CD14-positive monocyte (primary cell): ENCODE measurements at regions not wholly inside any gene's neighbourhood (a gene's known extent, or its start where the extent isn't known, plus 50 kb on each side); places are given as distances from the start of the nearest gene placed in this dataset.

Experiments
- DNase-seq, 3 donors: peaks; one replicate each; pipeline ENCODE4 v3.0.0-alpha.2; 2011 to 2022
- H2AFZ ChIP-seq: 2 replicates; pipeline ENCODE4 v1.6.0; 2012; ENCODE audit warnings: mild to moderate bottlenecking, low read depth, low read length, inconsistent platforms; ENCODE audit not compliant: insufficient read depth, poor library complexity, severe bottlenecking
- H3K27ac ChIP-seq, 2 donors: 1 replicate in 1 of 2; 2 replicates in 1 of 2; pipeline ENCODE4 v1.5.1; 2012 to 2013; ENCODE audit warnings: low read length in 2 of 2, control low read depth in 1 of 2, inconsistent platforms in 1 of 2, low read depth in 1 of 2, mild to moderate bottlenecking in 1 of 2
- H3K27me3 ChIP-seq, 2 donors: one replicate each; pipeline versions ENCODE4 v1.6.0 to v1.6.1; 2011 to 2013; ENCODE audit warnings: low read length in 2 of 2; ENCODE audit not compliant: control insufficient read depth in 2 of 2, insufficient read depth in 2 of 2
- H3K36me3 ChIP-seq, 2 donors: replicated peaks in 1 of 2; 1 replicate in 1 of 2; 2 replicates in 1 of 2; pipeline versions ENCODE4 v1.5.1 to v1.6.1; 2012 to 2013; ENCODE audit warnings: low read length in 2 of 2, control low read depth in 1 of 2, inconsistent platforms in 1 of 2, mild to moderate bottlenecking in 1 of 2; ENCODE audit not compliant: insufficient read depth in 2 of 2, control insufficient read depth in 1 of 2
- H3K4me1 ChIP-seq, 2 donors: 1 replicate in 1 of 2; 2 replicates in 1 of 2; pipeline versions ENCODE4 v1.5.1 to v1.6.1; 2012 to 2013; ENCODE audit warnings: low read length in 2 of 2, control low read depth in 1 of 2, inconsistent platforms in 1 of 2, mild to moderate bottlenecking in 1 of 2, moderate library complexity in 1 of 2; ENCODE audit not compliant: insufficient read depth in 2 of 2, control insufficient read depth in 1 of 2
- H3K4me2 ChIP-seq: replicated peaks from 2 replicates; pipeline ENCODE3; 2012; ENCODE audit warnings: low read length, moderate library complexity, mild to moderate bottlenecking; ENCODE audit not compliant: poor library complexity, severe bottlenecking; ENCODE audit errors: extremely low read depth
- H3K4me3 ChIP-seq, 3 experiments: fragments of 200-600 bp in 1 of 3; sonication (generic) in 1 of 3; replicated peaks in 1 of 3; 1 replicate in 2 of 3; 2 replicates in 1 of 3; pipeline ENCODE4 v1.5.1; 2011 to 2013; ENCODE audit warnings: low read length in 3 of 3, mild to moderate bottlenecking in 3 of 3, control low read depth in 2 of 3, low read depth in 2 of 3, inconsistent platforms in 1 of 3, moderate library complexity in 1 of 3
- H3K79me2 ChIP-seq: 2 replicates; pipeline ENCODE4 v1.6.0; 2012; ENCODE audit warnings: mild to moderate bottlenecking, control low read depth, inconsistent platforms, low read length, moderate library complexity; ENCODE audit not compliant: insufficient read depth
- H3K9ac ChIP-seq: 2 replicates; pipeline ENCODE4 v1.6.0; 2017; ENCODE audit warnings: low read length, mild to moderate bottlenecking; ENCODE audit not compliant: insufficient read depth, poor library complexity, severe bottlenecking
- H3K9me3 ChIP-seq, 2 donors: replicated peaks in 1 of 2; 1 replicate in 1 of 2; 2 replicates in 1 of 2; pipeline versions ENCODE4 v1.5.1 to v1.6.1; 2012 to 2013; ENCODE audit warnings: low read length in 2 of 2, control low read depth in 1 of 2; ENCODE audit not compliant: control insufficient read depth in 1 of 2, insufficient read depth in 1 of 2
- H4K20me1 ChIP-seq: 2 replicates; pipeline ENCODE4 v1.6.0; 2012; ENCODE audit warnings: mild to moderate bottlenecking, low read length, control low read depth, moderate library complexity; ENCODE audit not compliant: insufficient read depth
- H3K27ac Mint-ChIP-seq, 7 donors: one replicate each; pipeline ENCODE4 v1.8.0; 2020; ENCODE audit warnings: mild to moderate bottlenecking in 7 of 7, mixed read lengths in 7 of 7, moderate library complexity in 6 of 7, inconsistent platforms in 2 of 7
- H3K27me3 Mint-ChIP-seq, 3 donors: one replicate each; pipeline ENCODE4 v1.8.0; 2021 to 2022; ENCODE audit warnings: low read depth in 3 of 3, mild to moderate bottlenecking in 3 of 3, mixed read lengths in 3 of 3, moderate library complexity in 3 of 3, inconsistent platforms in 1 of 3
- H3K36me3 Mint-ChIP-seq, 2 donors: one replicate each; pipeline ENCODE4 v1.8.0; 2020; ENCODE audit warnings: mixed read lengths in 2 of 2, inconsistent platforms in 1 of 2, mild to moderate bottlenecking in 1 of 2
- H3K4me1 Mint-ChIP-seq: one replicate; pipeline ENCODE4 v1.8.0; 2020; ENCODE audit warnings: mild to moderate bottlenecking, mixed read lengths
- H3K4me3 Mint-ChIP-seq, 2 donors: one replicate each; pipeline ENCODE4 v1.8.0; 2020; ENCODE audit warnings: mild to moderate bottlenecking in 2 of 2, mixed read lengths in 2 of 2, moderate library complexity in 1 of 2
- H3K9me3 Mint-ChIP-seq, 7 donors: one replicate each; pipeline ENCODE4 v1.8.0; 2020 to 2022; ENCODE audit warnings: mixed read lengths in 7 of 7, mild to moderate bottlenecking in 6 of 7, moderate library complexity in 6 of 7, inconsistent platforms in 2 of 7
- WGBS: methylation state at CpG from one replicate; pipeline ENCODE4 v1.1.5; 2013; ENCODE audit warnings: missing lambda C conversion rate; ENCODE audit not compliant: insufficient coverage; 5-methylcytosine and 5-hydroxymethylcytosine counted together
- intact Hi-C, 2 donors: fragments of 100-400 bp; cut with micrococcal nuclease; formaldehyde crosslinking; loops; one replicate each; pipeline versions ENCODE4 v1.15.0 to v1.15.1; 2023
- TF ChIP-seq, protein P1 (sequence below): fragments of 200-600 bp; IDR thresholded peaks from one replicate; pipeline ENCODE4 v1.8.0; 2022; ENCODE audit warnings: antibody characterized with exemption, mild to moderate bottlenecking

DNA sequence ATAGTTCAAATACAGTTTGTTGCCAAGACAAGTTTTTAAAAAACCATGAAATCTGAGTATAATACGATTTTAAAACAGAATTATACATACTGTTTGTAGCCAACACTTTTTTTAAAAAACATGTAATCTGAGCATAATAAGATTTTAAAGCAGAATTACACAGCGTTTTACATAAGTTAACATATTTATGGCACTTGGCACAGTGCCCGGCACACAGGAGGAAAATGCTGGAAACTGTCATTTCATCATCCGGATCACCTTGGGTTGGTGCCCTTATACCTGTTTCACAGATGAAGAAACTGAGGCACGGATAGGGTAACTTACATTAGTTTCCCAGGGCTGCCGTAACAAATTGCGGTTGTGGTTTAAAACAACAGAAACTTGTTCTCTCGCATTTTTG, 193.0 kb downstream of the BMP7 start:
- H3K4me1 ChIP-seq = no peaks in the 10 kb centered on the region
- no peak overlapping the region for H2AFZ ChIP-seq
- intact Hi-C loops = no loop called here
- peaks cover 6 to 18% (median 10%) of the 10 kb centered on the region in 7 donors for H3K9me3 Mint-ChIP-seq
- H3K4me2 ChIP-seq = no peak overlapping the region
- no peaks in the 10 kb centered on the region for H3K36me3 Mint-ChIP-seq
- H3K27me3 Mint-ChIP-seq = peaks cover 19 to 34% (median 30%) of the 10 kb centered on the region in 3 donors
- peaks cover 8 to 11% of the 10 kb centered on the region in 2 donors for H3K9me3 ChIP-seq
- no peak overlapping the region for H3K27ac ChIP-seq
- H3K36me3 ChIP-seq = no peaks in the 10 kb centered on the region
- 77% methylated on average over 6 of the region's 8 CpGs for WGBS
- no peak overlapping the region for H3K4me3 ChIP-seq
- H4K20me1 ChIP-seq = no peaks in the 10 kb centered on the region
- H3K4me1 Mint-ChIP-seq = no peaks in the 10 kb centered on the region
- no peak overlapping the region for H3K9ac ChIP-seq
- TF ChIP-seq, protein P1, sequence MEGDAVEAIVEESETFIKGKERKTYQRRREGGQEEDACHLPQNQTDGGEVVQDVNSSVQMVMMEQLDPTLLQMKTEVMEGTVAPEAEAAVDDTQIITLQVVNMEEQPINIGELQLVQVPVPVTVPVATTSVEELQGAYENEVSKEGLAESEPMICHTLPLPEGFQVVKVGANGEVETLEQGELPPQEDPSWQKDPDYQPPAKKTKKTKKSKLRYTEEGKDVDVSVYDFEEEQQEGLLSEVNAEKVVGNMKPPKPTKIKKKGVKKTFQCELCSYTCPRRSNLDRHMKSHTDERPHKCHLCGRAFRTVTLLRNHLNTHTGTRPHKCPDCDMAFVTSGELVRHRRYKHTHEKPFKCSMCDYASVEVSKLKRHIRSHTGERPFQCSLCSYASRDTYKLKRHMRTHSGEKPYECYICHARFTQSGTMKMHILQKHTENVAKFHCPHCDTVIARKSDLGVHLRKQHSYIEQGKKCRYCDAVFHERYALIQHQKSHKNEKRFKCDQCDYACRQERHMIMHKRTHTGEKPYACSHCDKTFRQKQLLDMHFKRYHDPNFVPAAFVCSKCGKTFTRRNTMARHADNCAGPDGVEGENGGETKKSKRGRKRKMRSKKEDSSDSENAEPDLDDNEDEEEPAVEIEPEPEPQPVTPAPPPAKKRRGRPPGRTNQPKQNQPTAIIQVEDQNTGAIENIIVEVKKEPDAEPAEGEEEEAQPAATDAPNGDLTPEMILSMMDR = no peak
- H3K27me3 ChIP-seq = peaks cover 4 to 26% of the 10 kb centered on the region in 2 donors
- H3K27ac Mint-ChIP-seq = no peak overlapping the region
- H3K4me3 Mint-ChIP-seq = no peak overlapping the region
- no peak for DNase-seq
- no peaks in the 10 kb centered on the region for H3K79me2 ChIP-seq

DNA sequence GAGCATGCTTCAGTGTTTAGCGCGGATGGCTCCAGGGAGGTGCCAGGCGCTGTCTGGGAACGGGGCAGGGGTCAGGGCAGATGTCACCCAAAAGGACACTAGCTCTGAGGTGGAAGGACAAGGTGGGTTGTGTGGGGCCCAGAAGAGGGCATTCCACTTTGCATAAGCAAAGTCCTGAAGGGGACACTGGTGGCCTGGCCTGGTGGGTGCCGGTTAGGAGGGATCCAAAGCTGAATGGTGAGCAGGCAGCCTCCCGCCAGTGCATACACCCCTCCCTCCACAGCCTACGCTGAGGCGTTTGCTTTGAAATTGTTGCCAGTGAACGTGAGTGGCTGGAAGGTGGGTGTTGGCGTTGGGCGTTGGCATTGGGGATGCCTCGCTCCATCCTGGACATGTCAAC, 192.1 kb downstream of the BMP7 start:
- H4K20me1 ChIP-seq = no peaks in the 10 kb centered on the region
- peak overlapping the region in 1 of 7 donors; percentile 51 for H3K27ac Mint-ChIP-seq
- H3K4me1 Mint-ChIP-seq = no peaks in the 10 kb centered on the region
- H3K4me1 ChIP-seq = no peaks in the 10 kb centered on the region
- H2AFZ ChIP-seq = no peak overlapping the region
- DNase-seq = no peak
- TF ChIP-seq, protein P1 = no peak
- H3K36me3 ChIP-seq = no peaks in the 10 kb centered on the region
- peaks cover 4 to 24% of the 10 kb centered on the region in 2 donors for H3K27me3 ChIP-seq
- H3K4me2 ChIP-seq = no peak overlapping the region
- no peak overlapping the region for H3K4me3 Mint-ChIP-seq
- intact Hi-C loops = no loop called here
- H3K9ac ChIP-seq = no peak overlapping the region
- H3K79me2 ChIP-seq = no peaks in the 10 kb centered on the region
- H3K27ac ChIP-seq = no peak overlapping the region
- H3K9me3 ChIP-seq = peaks cover 11 to 16% of the 10 kb centered on the region in 2 donors
- peaks cover 10 to 25% (median 16%) of the 10 kb centered on the region in 7 donors for H3K9me3 Mint-ChIP-seq
- H3K4me3 ChIP-seq = no peak overlapping the region
- 100% methylated on average over 5 of the region's 12 CpGs for WGBS
- H3K27me3 Mint-ChIP-seq = peaks cover 19 to 30% (median 29%) of the 10 kb centered on the region in 3 donors
- no peaks in the 10 kb centered on the region for H3K36me3 Mint-ChIP-seq
